Right lobe of liver (tissue), 4 donors: ENCODE measurements at regions not wholly inside any gene's neighbourhood (a gene's known extent, or its start where the extent isn't known, plus 50 kb on each side); places are given as distances from the start of the nearest gene placed in this dataset.

ENCODE experiments used
- POLR2A ChIP-seq: fragments of 450-650 bp; IDR thresholded peaks from one replicate; pipeline ENCODE4 v1.6.1; 2017; ENCODE audit warnings: antibody characterized with exemption, mild to moderate bottlenecking
- TF ChIP-seq, protein P1 (sequence below), 4 donors: fragments of 200-600 bp in 3 of 4; fragments of 450-650 bp in 1 of 4; IDR thresholded peaks; one replicate each; pipeline versions ENCODE4 v1.5.1 to v1.8.0; 2016 to 2022; ENCODE audit warnings: antibody characterized with exemption in 4 of 4, mild to moderate bottlenecking in 2 of 4
- donor health status: DM: no; HTN: no; CAD: no.
- donor health status: DM: no; HTN: no; CAD: no.
- donor health status: DM: no; HTN: yes; CAD: no.

- TF ChIP-seq, protein P1, sequence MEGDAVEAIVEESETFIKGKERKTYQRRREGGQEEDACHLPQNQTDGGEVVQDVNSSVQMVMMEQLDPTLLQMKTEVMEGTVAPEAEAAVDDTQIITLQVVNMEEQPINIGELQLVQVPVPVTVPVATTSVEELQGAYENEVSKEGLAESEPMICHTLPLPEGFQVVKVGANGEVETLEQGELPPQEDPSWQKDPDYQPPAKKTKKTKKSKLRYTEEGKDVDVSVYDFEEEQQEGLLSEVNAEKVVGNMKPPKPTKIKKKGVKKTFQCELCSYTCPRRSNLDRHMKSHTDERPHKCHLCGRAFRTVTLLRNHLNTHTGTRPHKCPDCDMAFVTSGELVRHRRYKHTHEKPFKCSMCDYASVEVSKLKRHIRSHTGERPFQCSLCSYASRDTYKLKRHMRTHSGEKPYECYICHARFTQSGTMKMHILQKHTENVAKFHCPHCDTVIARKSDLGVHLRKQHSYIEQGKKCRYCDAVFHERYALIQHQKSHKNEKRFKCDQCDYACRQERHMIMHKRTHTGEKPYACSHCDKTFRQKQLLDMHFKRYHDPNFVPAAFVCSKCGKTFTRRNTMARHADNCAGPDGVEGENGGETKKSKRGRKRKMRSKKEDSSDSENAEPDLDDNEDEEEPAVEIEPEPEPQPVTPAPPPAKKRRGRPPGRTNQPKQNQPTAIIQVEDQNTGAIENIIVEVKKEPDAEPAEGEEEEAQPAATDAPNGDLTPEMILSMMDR (IDR thresholded peaks at IDR 0.05): no peak
- no peak for TF ChIP-seq POLR2A
These were observed 136.3 kb downstream of the DIPK2A start for GRCh38 chr3:144107923-144108322.
